Stimulated activated CD4-positive, alpha-beta T cell treated with anti-CD3 and anti-CD28 coated beads, Interleukin-4, amount 100 ng/mL, for 4 hours (primary cell): ENCODE measurements at regions not wholly inside any gene's neighbourhood (a gene's known extent, or its start where the extent isn't known, plus 50 kb on each side); places are given as distances from the start of the nearest gene placed in this dataset.
"Not testable (repeated sequence)": the region's sequence is repeated elsewhere in the genome, so short reads cannot be mapped to it uniquely, and the experiment has no call there.

Source experiments
- DNase-seq, 2 experiments: peaks; one replicate each; pipeline ENCODE4 v3.0.0-alpha.2; 2020

- DNase-seq = no peak
Observed at GRCh38 chr15:38130205-38130567, 122.5 kb upstream of the SPRED1 start.

- no peak for DNase-seq
Observed at GRCh38 chr15:38130740-38131498, 121.7 kb upstream of the SPRED1 start.

- no peak for DNase-seq
Observed at GRCh38 chr15:38134252-38134651, 118.4 kb upstream of the SPRED1 start.

GRCh38 chr15:38142195-38142594, 110.4 kb upstream of the SPRED1 start:
- not testable (repeated sequence) for DNase-seq

GRCh38 chr15:38144921-38145320, 107.7 kb upstream of the SPRED1 start:
- no peak for DNase-seq

GRCh38 chr15:38145651-38146111, 107.0 kb upstream of the SPRED1 start:
- DNase-seq = no peak

- no peak for DNase-seq
Observed at GRCh38 chr15:38147246-38147645, 105.4 kb upstream of the SPRED1 start.

- DNase-seq = no peak
Observed at GRCh38 chr15:38148471-38148870, 104.2 kb upstream of the SPRED1 start.

- DNase-seq = no peak
Observed at GRCh38 chr15:38149315-38149714, 103.3 kb upstream of the SPRED1 start.

- no peak for DNase-seq
Observed at GRCh38 chr15:38150148-38150547, 102.5 kb upstream of the SPRED1 start.

- DNase-seq = no peak
Observed at GRCh38 chr15:38150794-38151193, 101.8 kb upstream of the SPRED1 start.

- no peak for DNase-seq
Observed at GRCh38 chr15:38153781-38154180, 98.9 kb upstream of the SPRED1 start.

- DNase-seq = no peak
Observed at GRCh38 chr15:38154255-38154654, 98.4 kb upstream of the SPRED1 start.

GRCh38 chr15:38154837-38155236, 97.8 kb upstream of the SPRED1 start:
- no peak for DNase-seq

- no peak for DNase-seq
Observed at GRCh38 chr15:38163658-38164057, 89.0 kb upstream of the SPRED1 start.

GRCh38 chr15:38164061-38164460, 88.6 kb upstream of the SPRED1 start:
- no peak for DNase-seq

- no peak for DNase-seq
Observed at GRCh38 chr15:38164507-38164906, 88.1 kb upstream of the SPRED1 start.

- no peak for DNase-seq
Observed at GRCh38 chr15:38168467-38169070, 84.1 kb upstream of the SPRED1 start.

- no peak for DNase-seq
Observed at GRCh38 chr15:38171973-38172372, 80.7 kb upstream of the SPRED1 start.

- DNase-seq = no peak
Observed at GRCh38 chr15:38174691-38175090, 77.9 kb upstream of the SPRED1 start.

GRCh38 chr15:38176155-38176554, 76.5 kb upstream of the SPRED1 start:
- no peak for DNase-seq

GRCh38 chr15:38176691-38177090, 75.9 kb upstream of the SPRED1 start:
- DNase-seq = no peak

GRCh38 chr15:38182900-38183299, 69.7 kb upstream of the SPRED1 start:
- no peak for DNase-seq

GRCh38 chr15:38186507-38186906, 66.1 kb upstream of the SPRED1 start:
- no peak for DNase-seq
